GM12873 (cell line): ENCODE measurements at regions not wholly inside any gene's neighbourhood (a gene's known extent, or its start where the extent isn't known, plus 50 kb on each side); places are given as distances from the start of the nearest gene placed in this dataset.

Experiments
- TF ChIP-seq, protein P1 (sequence below): IDR thresholded peaks from 2 replicates; pipeline ENCODE4 v1.5.1; 2012; ENCODE audit warnings: low read depth, mild to moderate bottlenecking, moderate library complexity, low read length, control low read depth; ENCODE audit not compliant: insufficient read depth; ENCODE audit errors: missing control alignments

DNA sequence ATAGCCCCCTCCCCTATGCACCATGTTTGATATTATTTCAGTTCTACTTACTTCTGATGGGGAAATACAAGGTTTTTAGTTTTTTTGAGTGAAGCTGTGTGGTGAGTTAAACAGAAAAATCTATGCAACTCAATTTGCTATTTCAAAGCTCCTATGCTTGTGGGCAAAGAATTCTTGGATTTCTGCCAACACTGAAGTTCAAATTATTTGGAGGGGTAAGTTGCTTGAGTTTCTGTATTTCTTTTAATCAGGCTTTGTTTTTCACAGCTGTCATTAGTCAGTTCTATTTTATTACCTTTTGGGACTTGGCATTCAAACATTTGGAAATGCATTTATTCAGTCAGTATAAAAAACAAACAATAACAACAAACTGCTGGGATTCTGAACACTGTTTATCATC is 407.5 kb upstream of the MGAT4C start:
- TF ChIP-seq, protein P1, sequence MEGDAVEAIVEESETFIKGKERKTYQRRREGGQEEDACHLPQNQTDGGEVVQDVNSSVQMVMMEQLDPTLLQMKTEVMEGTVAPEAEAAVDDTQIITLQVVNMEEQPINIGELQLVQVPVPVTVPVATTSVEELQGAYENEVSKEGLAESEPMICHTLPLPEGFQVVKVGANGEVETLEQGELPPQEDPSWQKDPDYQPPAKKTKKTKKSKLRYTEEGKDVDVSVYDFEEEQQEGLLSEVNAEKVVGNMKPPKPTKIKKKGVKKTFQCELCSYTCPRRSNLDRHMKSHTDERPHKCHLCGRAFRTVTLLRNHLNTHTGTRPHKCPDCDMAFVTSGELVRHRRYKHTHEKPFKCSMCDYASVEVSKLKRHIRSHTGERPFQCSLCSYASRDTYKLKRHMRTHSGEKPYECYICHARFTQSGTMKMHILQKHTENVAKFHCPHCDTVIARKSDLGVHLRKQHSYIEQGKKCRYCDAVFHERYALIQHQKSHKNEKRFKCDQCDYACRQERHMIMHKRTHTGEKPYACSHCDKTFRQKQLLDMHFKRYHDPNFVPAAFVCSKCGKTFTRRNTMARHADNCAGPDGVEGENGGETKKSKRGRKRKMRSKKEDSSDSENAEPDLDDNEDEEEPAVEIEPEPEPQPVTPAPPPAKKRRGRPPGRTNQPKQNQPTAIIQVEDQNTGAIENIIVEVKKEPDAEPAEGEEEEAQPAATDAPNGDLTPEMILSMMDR, result no peak

DNA sequence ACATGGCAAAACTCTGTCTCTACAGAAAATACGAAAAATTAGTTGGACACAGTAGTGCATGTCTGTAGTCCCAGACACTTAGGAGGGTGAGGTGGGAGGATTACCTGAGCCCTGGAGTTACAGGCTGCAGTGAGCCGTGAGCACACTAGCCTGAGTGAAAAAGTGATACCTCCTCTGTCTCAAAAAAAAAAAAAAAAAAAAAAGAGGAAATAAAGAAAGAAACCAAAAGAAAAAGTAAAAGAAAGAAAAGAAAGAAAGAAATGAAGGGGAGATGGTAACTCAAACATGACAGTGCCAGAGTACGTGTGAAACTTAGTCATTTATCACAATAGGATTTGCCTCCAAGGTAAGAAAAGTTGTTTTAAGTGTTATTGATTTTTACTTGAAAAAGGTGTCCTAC is 407.0 kb upstream of the MGAT4C start:
- TF ChIP-seq, protein P1, result no peak

DNA sequence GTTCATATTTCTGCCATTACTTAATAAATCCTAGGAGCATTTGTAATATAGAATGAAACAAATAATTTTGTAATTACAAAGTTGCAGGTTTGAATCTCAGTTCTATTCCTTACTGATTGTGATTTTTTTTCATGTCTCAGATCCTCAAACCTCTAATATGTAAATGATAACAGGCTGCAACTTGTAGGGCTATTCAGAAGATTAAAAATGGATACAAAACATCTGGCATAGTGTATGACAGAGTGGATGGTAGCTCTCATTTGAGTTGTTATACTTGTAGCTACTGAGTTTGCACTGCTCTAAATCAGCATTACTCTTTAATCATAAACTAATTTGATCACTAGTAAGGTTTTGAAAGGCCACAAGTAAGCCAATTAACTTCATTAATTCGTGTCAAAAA is 406.3 kb upstream of the MGAT4C start:
- TF ChIP-seq, protein P1, result no peak

DNA sequence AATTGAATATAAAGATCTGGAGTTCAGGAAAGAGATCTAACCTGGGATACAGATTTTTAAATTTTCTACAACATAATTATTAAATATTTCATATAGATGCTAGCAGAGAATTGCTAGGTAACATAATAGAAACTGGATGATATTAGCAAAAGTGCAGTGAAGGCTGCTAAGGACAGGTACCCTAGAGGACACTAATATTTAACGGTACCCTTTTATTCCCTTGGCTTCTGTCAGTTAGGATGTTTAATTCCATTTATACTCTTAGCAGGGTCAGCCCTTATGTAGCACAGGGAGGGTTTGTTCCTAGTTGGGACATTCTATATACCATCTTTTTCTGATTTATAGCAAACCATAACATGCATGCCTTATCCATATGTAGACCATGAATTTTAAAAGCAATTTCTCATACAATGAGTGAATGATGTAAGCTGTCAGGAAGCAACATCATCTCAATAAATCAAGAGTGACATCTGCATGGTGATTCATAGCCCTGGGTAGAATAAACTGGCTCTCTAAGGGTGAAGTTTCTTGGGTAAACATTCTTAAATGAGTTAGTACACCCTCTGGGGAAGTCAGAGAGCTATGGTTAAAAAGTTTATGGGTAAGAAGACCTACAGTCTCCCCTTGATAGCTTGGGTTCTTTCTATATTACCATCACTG is 404.4 kb upstream of the MGAT4C start:
- TF ChIP-seq, protein P1, result no peak

DNA sequence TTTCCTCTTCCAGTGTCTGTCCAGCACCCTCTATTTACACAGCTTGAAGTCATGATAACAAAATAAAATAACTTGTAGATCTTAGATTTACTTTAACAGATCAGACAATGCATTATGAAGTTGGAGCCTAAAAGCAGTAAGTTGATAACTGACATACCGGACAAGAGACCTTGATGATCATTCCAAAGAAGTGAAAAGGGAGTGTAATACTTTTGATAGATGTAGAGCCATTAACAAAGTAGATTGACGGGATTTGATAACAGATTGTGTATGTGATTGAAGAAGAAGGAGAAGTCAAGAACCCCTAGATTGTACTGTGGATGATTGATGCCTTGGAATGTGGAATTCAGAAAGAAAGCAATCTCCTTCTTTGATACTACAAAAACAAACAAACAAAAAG is 403.8 kb upstream of the MGAT4C start:
- TF ChIP-seq, protein P1, result no peak

DNA sequence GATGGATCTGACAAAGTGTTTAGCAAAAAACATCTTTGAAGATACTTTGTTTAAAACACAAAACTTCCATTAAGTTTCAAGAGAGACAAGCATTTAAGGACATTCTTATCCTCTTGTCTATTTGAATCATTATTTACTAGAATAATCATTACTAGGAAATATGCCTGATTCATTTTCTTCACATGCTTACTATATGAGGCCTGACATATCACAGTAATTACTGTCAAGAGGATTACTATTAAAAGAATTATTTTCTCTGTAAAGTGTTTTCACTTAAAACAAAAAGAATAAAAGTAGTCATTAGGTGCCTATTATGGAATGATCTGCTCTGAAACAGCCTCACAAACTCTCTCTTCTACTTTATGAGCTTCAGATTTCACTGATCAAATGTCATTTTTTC is 402.1 kb upstream of the MGAT4C start:
- TF ChIP-seq, protein P1, result no peak

DNA sequence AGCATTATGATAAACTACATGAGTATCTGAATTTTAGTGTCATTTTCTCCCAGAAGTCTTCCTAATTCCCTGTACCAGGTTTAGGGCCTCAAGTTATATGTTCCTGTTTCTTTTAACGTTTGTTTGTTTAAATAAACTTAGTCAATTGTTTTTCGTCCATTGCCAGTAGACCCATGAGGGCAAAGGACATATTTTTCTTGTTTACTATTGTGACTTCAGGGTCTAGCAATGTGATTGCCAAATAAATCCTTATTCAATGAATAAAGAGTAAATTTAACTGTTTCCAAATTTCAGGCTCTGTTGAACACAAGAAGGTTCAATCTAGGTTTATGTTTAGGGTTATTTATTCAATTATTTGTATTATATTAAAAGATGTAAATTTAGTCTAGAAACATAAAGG is 391.6 kb upstream of the MGAT4C start:
- TF ChIP-seq, protein P1, result no peak
